Heart left ventricle (tissue), 13 donors: ENCODE measurements at regions not wholly inside any gene's neighbourhood (a gene's known extent, or its start where the extent isn't known, plus 50 kb on each side); places are given as distances from the start of the nearest gene placed in this dataset.

Experiments
- POLR2A ChIP-seq, 2 donors: fragments of 450-650 bp; IDR thresholded peaks; one replicate each; pipeline ENCODE4 v1.6.1; 2017; ENCODE audit warnings: antibody characterized with exemption in 2 of 2, mild to moderate bottlenecking in 2 of 2, moderate library complexity in 2 of 2
- TF ChIP-seq, protein P1 (sequence below), 12 donors: fragments of 200-600 bp; sonication (generic) in 4 of 12; IDR thresholded peaks; one replicate each; pipeline versions ENCODE4 v1.5.0 to v1.8.0; 2018 to 2022; ENCODE audit warnings: antibody characterized with exemption in 12 of 12, mild to moderate bottlenecking in 5 of 12
- donor health status: ischemic (EF 13 %, LVEDD 7.1; RV severe dilation, severe dysfunction).
- donor health status: DM: no; HTN: yes; CAD: no.
- donor health status: DM: no; HTN: no; CAD: no.
- donor health status: ischemic (EF 25% LVEDD 6.9; RV normal size, moderate dysfunction).
- donor health status: ischemic (EF 25% LVEDD 5.7; RV mildly dilated, moderate dysfunction).
- donor health status: ischemic (EF 35%, LVEDD 5.7; RV mildly dilated, moderate dysfunction).
- donor health status: nonischemic (EF 11% LVEDD 7.7; RV severe dilation, severe dysfunction).
- donor health status: DM: yes; HTN: yes; CAD: no.
- donor health status: PGD.
- donor health status: ischemic (EF 29% LVEDD 5.4; RV normal size, mild dysfunction).
- donor health status: nonischemic (EF 23%, LVEDD 6.1; RV moderate dilation, normal function).

GRCh38 chr1:31120783-31121180 is 55.3 kb upstream of the PUM1 start:
- TF ChIP-seq, protein P1, sequence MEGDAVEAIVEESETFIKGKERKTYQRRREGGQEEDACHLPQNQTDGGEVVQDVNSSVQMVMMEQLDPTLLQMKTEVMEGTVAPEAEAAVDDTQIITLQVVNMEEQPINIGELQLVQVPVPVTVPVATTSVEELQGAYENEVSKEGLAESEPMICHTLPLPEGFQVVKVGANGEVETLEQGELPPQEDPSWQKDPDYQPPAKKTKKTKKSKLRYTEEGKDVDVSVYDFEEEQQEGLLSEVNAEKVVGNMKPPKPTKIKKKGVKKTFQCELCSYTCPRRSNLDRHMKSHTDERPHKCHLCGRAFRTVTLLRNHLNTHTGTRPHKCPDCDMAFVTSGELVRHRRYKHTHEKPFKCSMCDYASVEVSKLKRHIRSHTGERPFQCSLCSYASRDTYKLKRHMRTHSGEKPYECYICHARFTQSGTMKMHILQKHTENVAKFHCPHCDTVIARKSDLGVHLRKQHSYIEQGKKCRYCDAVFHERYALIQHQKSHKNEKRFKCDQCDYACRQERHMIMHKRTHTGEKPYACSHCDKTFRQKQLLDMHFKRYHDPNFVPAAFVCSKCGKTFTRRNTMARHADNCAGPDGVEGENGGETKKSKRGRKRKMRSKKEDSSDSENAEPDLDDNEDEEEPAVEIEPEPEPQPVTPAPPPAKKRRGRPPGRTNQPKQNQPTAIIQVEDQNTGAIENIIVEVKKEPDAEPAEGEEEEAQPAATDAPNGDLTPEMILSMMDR (IDR thresholded peaks at IDR 0.05), result no peak
- TF ChIP-seq POLR2A (IDR thresholded peaks at IDR 0.05), result no peak
